DND-41 (cell line): ENCODE measurements at regions not wholly inside any gene's neighbourhood (a gene's known extent, or its start where the extent isn't known, plus 50 kb on each side); places are given as distances from the start of the nearest gene placed in this dataset.

ENCODE experiments used
- CTCF ChIP-seq: IDR thresholded peaks from 2 replicates; pipeline ENCODE4 v1.5.1; 2012; ENCODE audit warnings: borderline replicate concordance, low read length, moderate library complexity, mild to moderate bottlenecking; ENCODE audit not compliant: poor library complexity, severe bottlenecking; ENCODE audit errors: extremely low read depth
- EZH2 ChIP-seq: IDR thresholded peaks from 3 replicates; pipeline ENCODE4 v1.6.1; 2012; ENCODE audit warnings: borderline replicate concordance, low read depth, mild to moderate bottlenecking, moderate library complexity, low read length, inconsistent platforms; ENCODE audit not compliant: severe bottlenecking

- TF ChIP-seq CTCF = no peak
- no peak for TF ChIP-seq EZH2
Observed at GRCh38 chr9:129383561-129384490, 205.8 kb upstream of the IER5L start.
